RKO (cell line): ENCODE measurements at regions not wholly inside any gene's neighbourhood (a gene's known extent, or its start where the extent isn't known, plus 50 kb on each side); places are given as distances from the start of the nearest gene placed in this dataset.
"Not testable (repeated sequence)": the region's sequence is repeated elsewhere in the genome, so short reads cannot be mapped to it uniquely, and the experiment has no call there.

Experiments used
- DNase-seq: peaks from one replicate; pipeline ENCODE4 v3.0.0-alpha.2; 2016; ENCODE audit warnings: low spot score

DNA sequence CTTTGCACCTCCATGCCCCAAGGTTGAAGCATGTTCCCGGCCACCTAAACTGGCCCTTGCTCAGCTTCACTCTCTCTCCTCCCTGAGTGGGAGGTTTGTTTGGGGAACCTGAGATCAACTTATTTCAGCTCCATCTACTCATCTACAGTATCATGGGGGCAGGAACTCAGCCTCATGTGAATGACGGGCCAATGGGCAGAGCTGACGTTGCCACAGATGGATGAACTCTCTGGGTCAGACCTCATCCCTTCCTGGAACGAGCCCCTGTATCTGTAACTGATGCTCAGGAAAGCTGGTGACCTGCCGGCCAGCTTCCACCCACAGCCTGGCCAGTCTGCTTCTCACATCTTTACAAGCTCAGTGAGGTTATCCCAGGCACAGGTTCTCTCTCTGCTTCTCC is 369.6 kb downstream of the IRX2 start:
- no peak for DNase-seq

DNA sequence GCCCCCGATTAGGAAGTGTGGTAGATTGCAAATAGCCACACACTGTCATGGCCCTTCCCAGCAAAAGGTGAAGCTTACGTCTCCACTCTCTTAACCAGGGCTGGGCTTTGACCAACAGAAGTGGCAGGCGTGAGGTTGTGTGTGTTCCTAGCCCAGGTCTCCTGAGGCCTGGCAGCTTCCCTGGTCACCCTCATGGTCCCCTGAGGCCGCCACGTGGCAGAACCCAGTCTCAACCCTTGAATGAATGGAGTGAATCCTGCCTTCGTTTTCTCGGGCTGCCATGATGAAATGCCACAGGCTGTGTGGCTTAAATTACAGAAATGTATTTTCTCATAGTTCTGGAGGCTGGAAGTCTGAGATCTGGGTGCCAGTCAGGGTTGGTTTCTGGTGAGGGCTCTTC is 370.4 kb downstream of the IRX2 start:
- no peak for DNase-seq

DNA sequence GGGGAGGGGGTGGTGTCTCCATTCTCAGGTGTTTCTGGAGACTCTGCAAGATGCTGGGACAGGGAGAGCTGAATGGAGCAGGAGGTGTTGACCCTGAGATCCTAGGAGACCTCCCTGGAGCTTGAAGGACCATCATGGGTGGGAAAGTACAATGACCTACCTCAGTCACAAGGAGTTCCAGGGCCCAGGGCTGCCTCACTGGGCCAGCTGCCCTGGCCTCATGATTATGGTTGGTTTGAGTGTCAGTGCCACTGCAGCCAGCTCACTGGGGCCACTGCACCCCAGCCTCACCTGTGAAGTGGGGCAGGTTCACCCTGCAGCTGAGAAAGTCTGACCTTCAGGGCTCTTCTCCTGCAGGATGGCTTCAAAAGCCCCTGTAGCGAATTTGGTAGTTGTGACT is 372.5 kb downstream of the IRX2 start:
- no peak for DNase-seq

DNA sequence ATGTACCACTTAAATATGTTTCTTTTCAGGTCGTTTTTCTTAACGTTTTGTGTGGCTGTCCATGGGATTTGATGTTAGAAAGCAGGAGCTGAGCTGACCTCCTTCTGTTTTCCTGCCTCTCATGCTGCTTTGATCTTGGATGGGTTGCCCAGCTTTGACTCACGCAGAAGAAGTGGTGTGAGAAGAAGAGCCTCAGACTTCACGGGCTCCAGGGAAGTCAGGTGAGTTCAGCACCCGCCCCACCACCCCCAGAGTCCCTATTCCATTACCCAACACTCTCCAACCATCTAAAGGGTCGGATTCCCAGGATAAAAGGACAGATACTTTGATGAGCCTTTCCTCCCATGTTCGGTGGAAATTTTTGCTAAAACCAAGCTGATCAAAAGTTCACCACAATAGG is 373.4 kb downstream of the IRX2 start:
- no peak for DNase-seq

DNA sequence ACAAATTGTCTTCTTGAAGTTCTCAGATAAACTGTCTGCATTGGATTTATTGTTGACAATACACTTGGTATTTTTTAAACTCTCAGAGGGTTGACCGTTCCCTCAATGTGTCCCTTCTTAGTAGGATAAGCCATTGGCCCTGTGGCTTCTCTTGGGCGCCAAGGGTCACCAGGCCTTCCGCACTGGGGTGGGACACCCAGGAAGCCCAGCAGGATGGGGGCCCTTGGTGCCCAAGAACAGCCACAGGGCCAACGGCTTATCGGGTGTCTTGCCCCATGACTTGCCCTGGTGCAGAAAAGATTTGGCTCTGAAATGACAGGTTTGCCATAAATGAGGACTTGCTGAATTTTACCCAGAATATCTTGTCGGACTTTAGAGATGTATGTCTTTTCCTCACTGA is 375.0 kb downstream of the IRX2 start:
- DNase-seq = no peak

DNA sequence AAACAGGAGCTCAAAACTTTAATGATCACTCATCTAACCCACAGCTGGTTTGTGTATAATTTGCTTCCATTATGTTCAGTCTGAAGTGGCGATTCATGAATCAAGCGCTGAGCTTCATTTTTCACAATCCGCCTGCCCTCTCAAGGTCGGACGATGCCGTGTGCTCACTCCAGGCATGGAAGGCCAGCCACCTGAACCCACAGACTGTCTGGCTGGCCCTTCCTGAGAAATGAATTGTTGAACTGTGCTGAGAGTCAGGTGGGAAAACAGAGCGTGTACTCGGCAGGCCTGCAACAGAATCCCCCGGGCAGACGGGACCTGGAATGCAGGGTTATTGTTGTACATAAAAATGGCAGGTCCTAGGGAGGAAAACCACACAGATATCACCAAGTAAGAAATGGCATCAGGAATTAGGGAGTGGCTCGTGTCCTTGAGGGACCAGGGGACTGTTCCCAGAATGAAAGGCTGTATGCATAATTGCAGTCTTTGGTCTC is 375.7 kb downstream of the IRX2 start:
- DNase-seq = no peak

DNA sequence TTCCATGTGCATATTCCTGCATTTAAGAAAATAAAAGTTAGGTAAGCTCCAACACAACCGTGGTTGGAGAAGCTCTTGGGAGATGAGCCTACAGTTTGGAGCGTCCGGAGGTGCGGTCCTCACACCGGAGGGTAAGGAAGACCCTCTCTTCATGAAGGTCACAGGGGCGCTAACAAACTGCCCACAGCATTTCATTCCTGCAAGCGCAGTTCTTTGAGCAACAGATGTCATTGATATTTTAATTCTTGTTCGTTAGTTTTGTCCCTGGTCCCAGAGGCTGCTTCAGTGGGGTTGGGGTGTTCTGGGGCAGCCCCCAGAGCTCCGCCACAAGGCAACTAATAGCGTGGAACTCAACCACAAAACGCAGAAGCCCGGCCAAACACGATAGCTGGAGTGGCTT is 376.2 kb downstream of the IRX2 start:
- DNase-seq = no peak

DNA sequence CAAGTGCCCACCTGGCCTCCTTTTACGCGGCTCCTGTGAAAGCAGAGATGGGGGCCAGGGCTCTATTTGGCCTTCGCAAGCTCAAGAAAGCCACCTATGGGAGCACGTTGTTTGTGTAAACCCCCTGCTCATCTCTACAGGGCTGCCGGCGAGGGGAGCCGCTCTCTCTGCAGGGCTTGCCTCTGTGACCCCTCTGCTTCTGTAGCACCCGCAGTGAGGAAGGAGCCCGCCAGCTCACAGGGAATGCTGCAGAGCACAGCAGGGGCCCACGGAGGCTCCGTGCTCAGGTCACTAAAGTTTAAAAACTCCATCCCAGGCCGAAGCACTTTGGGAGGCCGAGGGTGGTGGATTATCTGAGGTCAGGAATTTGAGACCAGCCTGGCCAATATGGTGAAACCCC is 376.8 kb downstream of the IRX2 start:
- no peak for DNase-seq

DNA sequence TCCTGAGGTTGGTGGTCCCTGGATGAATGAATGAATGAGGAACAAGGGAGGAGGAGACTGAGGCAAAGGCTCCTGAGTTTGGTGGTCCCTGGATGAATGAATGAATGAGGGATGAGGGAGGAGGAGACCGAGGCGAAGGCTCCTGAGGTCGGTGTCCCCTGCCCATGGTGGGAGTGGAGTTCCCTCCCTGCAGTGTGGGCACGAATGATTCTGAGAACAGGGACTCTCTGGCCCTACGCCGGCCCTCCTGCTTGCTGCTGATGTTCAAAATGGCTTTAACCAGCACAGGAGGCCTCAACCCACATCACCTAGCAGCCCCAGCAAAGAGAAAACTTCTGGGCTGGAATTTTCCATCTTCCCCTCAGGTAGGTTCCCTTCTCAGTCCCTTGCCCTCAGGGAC is 377.8 kb downstream of the IRX2 start:
- DNase-seq = no peak

DNA sequence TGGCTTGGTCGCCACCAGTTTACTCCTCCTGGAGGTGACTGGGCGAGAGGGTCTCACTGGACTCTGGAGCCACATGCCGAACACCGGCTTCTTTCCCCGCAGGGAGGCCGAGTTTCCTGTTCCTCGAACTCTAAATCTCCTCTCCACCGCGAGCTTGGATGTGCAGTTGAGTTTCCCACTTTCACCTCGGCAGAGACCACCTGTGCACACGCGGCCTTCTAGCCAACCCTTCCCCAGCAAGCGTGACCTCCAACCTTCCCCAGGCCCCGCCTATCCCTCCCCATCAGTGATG is 380.1 kb downstream of the IRX2 start:
- no peak for DNase-seq

DNA sequence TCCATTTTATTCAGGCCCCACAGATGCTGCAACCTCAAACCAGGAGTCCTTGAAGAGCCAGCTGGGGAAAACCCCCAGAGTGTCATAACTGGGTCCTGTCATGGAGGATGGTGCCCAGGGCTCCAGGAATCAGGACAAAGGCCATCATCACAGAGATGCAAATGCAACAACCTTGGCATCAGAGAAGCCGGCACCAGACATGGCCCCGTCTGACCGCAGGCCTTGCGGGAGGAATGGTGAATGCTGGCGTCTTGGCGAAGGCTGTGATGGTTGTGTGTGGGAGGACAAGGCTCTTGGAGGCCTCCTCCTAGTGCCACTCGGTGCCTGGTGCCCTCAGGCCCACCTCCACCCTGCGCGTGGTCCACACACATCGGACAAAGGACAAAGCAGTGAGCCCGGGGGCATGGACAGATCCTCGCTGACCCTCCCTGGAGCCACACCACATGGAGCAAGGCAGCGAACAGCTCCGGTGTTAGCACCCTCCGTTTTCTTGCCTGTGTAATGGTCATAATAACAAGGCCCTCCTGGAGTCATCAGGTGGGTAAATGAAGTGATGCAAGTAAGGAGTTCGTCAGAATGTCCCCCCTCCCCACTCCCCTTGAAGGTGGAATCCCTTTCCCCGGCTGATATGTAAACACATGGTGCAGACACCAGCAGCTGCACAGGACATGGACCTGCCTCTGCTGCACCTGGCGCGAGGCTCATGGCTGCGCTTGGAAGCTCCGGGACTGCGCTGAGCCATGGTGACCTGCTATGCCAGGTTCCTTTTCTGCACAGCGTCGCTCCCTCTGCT is 380.7 kb downstream of the IRX2 start:
- no peak for DNase-seq

DNA sequence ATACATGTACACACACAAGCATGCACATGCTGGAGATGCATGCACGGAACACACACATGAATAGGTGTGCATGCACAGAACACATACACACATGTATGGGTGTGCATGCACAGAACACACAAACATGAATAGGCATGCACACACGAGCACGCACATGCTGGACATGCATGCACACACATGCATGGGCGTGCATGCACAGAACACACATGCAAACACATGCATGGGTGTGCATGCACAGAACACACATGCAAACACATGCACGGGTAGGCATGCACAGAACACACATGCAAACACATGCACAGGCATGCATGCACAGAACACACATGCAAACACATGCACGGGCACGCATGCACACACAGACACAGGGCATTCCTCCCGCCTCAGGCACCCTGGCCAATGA is 382.3 kb downstream of the IRX2 start:
- no peak for DNase-seq

DNA sequence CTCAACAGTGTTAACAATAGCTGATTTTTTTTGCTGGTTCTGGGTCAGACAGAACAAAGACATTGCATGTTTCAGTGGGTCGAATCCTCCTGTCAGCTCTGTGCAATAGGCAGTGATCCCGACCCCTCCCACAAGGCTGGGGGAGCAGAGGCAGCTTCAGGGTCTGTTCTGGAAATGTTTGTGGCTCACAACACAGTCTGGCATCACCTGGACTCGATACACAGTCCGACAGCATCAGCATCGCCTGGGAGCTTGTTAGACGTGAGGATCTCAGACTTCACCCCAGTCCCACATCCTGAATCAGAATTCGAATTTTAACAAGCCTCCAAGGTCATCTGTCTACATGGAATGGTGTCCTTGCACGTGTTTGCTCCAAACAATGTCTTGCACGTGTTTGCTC is 384.7 kb downstream of the IRX2 start:
- DNase-seq = no peak

DNA sequence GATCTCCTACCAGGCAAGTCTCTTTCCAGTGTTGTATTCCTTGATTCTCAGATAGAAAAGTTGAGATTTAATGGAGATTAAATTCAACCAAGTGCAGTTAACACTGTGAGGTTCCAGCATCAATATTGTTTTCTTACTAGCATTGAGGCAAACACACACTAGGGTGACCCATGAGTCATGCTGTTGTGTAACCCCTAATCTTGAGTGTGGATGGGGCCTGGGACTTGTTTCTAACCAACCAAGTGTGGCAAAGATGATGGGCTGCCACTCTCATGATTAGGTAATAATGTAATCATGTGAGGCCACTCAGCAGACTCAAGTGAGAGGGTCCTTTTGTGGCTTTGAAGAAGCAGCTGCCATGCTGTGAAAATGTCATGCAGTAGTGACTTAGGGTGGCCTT is 394.2 kb downstream of the IRX2 start:
- DNase-seq = no peak

DNA sequence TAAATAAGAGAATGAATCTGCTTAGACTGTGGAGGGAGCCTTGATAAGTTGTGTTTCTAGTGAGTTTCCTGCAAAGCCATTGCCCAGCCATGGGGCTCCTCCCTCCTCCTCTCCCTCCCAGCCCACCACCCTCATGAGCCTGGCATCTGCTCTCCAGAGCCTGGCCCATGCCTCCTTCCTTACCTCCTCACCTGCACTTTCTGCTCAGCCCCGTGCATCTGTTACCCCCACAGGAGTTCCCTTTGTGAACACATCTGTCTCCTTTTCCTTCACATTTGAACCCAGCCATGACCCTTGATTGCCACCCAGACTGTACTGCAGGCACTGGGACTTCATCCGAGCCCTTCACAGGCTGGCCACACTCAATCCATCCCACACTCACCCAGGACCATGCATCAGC is 395.6 kb downstream of the IRX2 start:
- no peak for DNase-seq

DNA sequence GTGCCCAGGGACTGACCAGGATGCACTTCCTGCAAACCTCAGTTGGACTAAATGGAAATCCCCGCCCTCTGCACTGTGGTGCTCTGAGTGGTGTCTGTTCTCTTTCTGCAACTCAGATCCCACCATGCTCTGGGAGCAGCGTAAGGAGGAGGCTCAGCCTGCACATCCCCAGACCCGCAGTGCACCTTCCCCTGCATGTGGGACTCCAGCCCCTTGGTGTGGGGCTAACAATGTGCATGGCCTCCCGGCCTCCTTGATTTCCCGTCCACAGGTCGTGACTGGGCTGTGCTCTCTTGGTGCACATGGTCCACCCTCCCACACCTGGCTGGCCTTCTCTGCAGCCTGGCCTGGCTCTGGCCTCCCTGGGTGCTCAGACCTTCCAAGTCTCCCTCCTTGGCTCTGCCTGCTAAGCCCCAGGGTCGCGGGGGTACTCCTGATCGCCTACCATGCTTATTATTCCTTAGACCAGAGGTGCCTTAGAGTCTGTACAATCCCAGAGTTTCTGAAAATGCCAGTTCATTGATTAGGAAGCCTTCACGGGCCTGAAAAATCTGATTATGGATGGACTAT is 397.5 kb downstream of the IRX2 start:
- DNase-seq = no peak

DNA sequence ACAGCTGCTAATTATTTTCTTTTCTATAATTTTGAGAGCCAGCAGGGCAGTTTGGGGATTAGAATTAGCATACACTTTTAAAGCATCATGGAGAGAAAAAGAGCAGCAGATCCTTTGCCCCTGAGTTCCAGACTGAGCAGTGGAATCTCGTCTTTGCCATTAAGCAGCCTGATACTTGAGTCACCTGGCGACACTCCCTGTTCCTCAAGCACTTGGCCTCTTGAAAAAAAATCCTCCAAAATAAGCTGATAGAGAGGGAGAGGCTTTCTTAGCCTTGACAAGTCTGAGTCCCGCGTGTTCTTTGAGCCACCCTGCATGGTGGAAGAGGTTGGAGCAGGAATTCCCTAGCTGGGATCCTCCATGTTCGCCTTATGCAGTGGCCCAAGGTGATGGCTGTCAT is 398.3 kb downstream of the IRX2 start:
- no peak for DNase-seq

DNA sequence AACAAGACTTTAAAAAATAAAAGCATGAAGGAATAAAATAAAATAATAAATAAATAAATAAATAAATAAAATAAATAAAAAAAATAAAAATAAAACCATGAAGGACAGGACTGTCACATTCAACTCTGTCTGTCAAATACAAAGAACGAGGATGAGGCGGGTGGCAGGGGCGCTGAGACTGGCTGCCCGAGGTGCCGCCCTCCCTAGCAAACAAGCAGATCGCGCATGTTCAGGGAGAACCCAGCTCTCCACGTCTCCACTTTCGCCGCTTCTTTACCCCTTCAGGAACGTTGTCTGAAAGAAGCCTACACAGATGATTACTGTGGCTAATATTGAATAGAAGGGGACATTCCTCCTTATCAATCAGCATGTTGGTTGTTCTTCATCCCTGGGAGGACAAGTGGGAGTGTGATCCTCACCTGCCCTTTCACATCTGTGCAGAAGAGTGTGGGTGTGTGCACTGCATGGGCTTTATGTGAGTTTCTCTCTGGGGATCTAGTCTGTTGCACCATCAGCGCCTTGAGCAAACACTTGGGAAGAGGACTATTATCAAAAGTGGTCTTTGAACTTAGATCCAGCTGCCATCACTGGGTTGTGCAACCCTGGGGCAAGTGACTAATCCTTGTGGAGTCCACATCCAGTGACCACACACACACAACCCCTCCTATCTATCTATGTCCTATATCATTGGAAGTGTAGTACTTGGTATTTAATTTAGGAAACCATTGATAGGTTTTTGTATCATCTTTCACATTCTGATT is 399.2 kb downstream of the IRX2 start:
- no peak for DNase-seq

DNA sequence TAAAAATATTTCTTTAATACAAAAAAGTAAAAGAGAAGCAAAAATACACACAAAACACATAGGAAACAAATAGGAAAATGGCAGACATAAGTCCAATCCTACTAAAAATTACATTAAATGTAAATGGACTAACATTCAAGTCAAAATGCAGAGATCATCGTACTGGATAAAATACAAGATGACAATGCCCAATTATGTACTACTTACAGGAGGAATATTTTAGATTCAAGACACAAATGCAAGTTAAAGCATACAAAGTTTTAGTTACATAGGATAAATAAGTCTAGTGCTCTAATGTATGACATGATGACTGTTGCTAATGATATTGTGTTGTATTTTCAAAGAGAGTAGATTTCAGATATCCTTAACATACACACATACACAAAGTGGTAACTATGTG is 401.7 kb downstream of the IRX2 start:
- DNase-seq = not testable (repeated sequence)

DNA sequence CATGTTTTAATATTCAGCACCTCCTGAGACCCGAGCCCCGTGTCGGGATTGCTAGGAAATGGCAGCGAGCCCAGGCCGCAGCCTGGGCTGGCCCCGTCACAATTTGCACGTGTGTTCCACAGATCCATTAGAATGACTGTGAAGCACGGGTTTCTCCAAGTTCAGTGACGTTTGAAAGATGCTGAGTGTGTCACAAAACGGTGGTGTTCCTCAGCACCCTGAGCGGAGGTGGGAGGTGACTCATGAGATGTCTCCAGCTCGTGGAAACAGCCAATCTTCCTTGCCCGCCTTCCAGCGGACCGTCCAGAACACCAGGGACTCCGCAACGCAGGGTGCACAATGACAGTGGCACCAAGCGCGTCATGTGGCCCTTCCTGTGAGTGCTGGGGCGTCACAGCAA is 412.8 kb downstream of the IRX2 start:
- no peak for DNase-seq

DNA sequence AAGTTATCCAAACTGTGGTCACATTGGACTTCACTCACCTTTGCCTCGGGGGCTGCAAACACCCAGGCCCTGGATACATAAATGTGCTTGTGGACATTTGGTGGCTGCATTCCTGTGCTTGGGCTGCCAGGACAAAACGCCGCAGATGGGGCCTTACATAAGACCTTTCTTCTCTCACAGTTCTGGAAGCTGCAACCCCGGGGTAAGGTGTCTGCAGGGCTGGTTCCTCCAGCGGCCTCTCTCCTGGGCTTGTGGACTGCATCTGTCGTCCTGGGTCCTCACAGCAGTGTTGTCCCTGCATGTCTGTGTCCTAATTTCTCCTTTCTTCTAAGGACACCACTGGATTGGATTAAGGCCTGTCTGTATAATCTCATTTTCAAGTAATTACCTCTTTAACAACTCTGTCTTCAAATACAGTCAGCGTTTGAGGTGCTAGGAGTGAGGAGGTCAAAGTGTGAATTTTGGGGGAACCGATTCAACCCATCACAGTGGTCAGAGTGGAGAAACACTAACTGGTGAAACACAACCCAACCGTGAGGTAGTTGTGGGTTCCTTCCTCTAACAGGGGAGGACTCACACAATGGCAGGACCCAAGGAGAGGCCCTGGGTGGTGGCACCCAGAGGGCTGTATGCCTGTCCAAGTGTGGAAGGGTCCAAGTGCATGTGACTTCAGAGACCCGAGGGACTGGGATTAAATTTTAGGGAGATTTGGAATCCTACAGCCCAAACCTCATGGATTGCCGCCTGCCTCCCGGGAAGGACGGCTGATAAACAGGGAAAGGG is 415.6 kb downstream of the IRX2 start:
- no peak for DNase-seq

DNA sequence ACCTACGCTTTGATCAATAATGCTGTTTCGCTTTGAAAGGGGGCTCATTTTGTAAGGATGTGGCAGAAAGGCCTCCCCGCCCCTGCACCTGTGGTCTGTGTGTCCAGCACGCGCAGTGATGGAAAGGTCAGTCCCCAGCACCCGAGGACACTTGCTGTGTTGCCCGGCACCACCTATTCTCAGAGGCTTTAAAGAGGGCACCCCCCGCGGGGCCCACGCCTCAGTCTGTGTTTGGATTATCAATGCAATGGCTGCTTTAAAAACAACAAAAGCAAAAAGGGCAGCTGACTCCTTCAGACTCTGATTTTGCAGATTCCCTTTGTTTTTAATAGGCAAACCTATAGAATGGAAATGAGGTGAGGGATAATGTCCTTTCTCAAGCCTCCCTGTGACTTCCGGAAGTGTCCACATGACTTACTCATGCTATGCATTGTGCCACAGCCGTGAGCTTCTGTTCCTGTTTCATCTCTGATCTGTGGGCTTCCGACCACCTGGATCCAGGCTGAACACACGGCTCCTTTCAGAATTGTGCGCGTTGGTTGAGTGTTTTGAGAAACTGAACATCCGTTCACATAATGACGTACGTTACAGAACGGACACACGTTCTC is 416.2 kb downstream of the IRX2 start:
- DNase-seq = no peak
